Kidney (tissue), 13 donors: ENCODE measurements at regions not wholly inside any gene's neighbourhood (a gene's known extent, or its start where the extent isn't known, plus 50 kb on each side); places are given as distances from the start of the nearest gene placed in this dataset.

Experiments
- DNase-seq, 5 donors: peaks; one replicate each; pipeline ENCODE4 v3.0.0-alpha.2; 2013 to 2020
- FAIRE-seq: peaks from 2 replicates; lab custom pipeline; 2012; peaks lifted over from hg19 to GRCh38; lab: Jason Lieb, UNC
- H3K27ac ChIP-seq, 2 donors: one replicate each; pipeline ENCODE4 v1.7.0; 2013; ENCODE audit warnings: low read depth in 2 of 2, low read length in 2 of 2, inconsistent platforms in 1 of 2
- H3K27me3 ChIP-seq: one replicate; pipeline ENCODE4 v1.7.1; 2013; ENCODE audit warnings: low read length, inconsistent platforms; ENCODE audit not compliant: control insufficient read depth, insufficient read depth
- H3K36me3 ChIP-seq, 3 donors: one replicate each; pipeline versions ENCODE4 v1.7.0 to v1.7.1; 2013; ENCODE audit warnings: low read length in 3 of 3, control low read depth in 1 of 3, inconsistent platforms in 1 of 3; ENCODE audit not compliant: insufficient read depth in 3 of 3, control insufficient read depth in 2 of 3
- H3K4me1 ChIP-seq, 3 donors: one replicate each; pipeline versions ENCODE4 v1.7.0 to v1.7.1; 2013; ENCODE audit warnings: low read length in 3 of 3, inconsistent platforms in 1 of 3, low read depth in 1 of 3; ENCODE audit not compliant: control insufficient read depth in 2 of 3, insufficient read depth in 2 of 3
- H3K4me3 ChIP-seq, 3 donors: one replicate each; pipeline versions ENCODE4 v1.7.0 to v1.8.1; 2013; ENCODE audit warnings: low read length in 3 of 3, control low read depth in 1 of 3, inconsistent platforms in 1 of 3
- H3K9ac ChIP-seq, 3 donors: one replicate each; pipeline versions ENCODE4 v1.7.0 to v1.7.1; 2013; ENCODE audit warnings: low read length in 3 of 3, control low read depth in 1 of 3, inconsistent platforms in 1 of 3
- H3K9me3 ChIP-seq, 3 donors: one replicate each; pipeline versions ENCODE4 v1.7.0 to v1.7.1; 2013; ENCODE audit warnings: low read length in 3 of 3, control low read depth in 1 of 3, inconsistent platforms in 1 of 3; ENCODE audit not compliant: control insufficient read depth in 2 of 3, insufficient read depth in 1 of 3
- CTCF ChIP-seq: IDR thresholded peaks from 3 replicates; pipeline ENCODE4 v1.5.1; 2012; ENCODE audit warnings: mild to moderate bottlenecking, moderate library complexity, borderline replicate concordance; ENCODE audit not compliant: insufficient read depth; ENCODE audit errors: extremely low read depth
- intact Hi-C: fragments of 100-400 bp; cut with DNase I; formaldehyde crosslinking; loops from one replicate; pipeline ENCODE4 v1.11.1; 2022
- donor health status: control.
- donor health status: control.
- donor health status: control.
- donor health status: control.
- donor health status: control.
- donor health status: DM: yes; HTN: yes; CAD: no.
- donor health status: Normal renal cell carcinoma (clear cell type).

DNA sequence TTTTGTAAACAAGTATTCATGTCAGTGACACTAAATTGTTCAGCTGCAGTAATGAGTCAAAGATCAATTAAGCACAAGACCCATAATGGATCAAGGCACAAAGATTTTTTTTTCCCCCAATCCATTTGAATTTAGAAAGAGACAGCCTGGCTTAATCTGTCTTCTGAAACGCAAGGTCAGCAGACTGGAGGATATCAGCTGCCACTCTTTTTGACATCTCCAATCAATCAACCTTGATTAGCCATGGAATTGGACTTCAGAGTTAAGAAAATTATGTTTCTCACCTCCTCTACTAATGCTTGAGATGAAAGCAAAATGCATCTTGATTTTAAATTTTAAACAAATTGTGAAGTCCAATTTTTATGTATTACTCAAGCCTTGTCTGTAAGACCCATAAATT is 642.4 kb upstream of the STEAP1 start:
- FAIRE-seq (no peak), DNase-seq (no peak)
- no peak for TF ChIP-seq CTCF
- no peaks in the 10 kb centered on the region for H3K27me3 ChIP-seq
- H3K4me3 ChIP-seq: no peak overlapping the region
- H3K9ac ChIP-seq: no peak overlapping the region
- H3K9me3 ChIP-seq: peaks cover 0 to 7% (median 0%) of the 10 kb centered on the region in 3 donors
- no peaks in the 10 kb centered on the region for H3K4me1 ChIP-seq
- no peaks in the 10 kb centered on the region for H3K36me3 ChIP-seq
- intact Hi-C loops: no loop called here
- no peak overlapping the region for H3K27ac ChIP-seq

DNA sequence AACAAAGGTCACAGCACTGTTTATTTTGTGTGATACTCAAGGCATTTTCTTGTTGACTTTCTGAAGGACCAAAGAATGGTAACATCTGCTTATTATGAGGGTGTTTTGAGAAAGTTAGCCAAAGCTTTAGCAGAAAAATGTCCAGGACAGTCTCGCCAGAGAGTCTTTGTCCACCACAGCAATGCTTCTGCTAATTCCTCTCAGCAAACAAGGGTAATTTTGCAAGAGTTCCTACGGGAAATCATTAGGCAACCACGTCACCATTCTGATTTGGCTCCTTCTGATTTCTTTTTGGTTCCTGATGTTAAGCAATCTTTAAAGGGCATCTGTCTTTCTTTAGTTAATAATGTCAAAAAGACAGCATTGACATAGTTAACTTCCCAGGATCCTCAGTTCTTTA is 639.3 kb upstream of the STEAP1 start:
- Histone ChIP-seq H3K27ac (no peak overlapping the region), H3K9ac (no peak overlapping the region), H3K36me3 (no peaks in the 10 kb centered on the region), H3K4me3 (no peak overlapping the region), H3K27me3 (no peaks in the 10 kb centered on the region), H3K9me3 (peaks cover 0 to 7% (median 0%) of the 10 kb centered on the region in 3 donors), H3K4me1 (no peaks in the 10 kb centered on the region)
- DNase-seq (no peak), FAIRE-seq (no peak)
- no peak for TF ChIP-seq CTCF
- intact Hi-C loops: no loop called here

DNA sequence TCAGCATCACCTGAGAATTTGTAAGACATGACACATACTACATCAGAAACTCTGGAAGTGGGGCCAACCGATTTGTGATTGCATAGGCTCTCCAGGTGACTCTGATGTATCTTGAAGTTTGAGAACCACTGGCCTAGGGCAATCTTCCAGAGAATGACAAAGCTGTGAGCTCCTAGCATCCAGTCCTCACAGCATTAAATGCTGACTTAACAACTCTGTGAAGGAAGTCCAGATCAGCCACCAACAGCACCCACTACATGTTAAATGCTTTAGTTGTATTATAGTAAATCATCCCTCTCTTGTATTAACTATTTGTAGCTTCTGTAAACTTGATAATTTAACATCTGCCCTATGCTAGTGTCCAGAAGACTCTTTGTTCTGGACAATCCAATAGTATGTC is 636.5 kb upstream of the STEAP1 start:
- TF ChIP-seq CTCF: no peak
- intact Hi-C loops: no loop called here
- H3K27ac ChIP-seq: no peak overlapping the region

DNA sequence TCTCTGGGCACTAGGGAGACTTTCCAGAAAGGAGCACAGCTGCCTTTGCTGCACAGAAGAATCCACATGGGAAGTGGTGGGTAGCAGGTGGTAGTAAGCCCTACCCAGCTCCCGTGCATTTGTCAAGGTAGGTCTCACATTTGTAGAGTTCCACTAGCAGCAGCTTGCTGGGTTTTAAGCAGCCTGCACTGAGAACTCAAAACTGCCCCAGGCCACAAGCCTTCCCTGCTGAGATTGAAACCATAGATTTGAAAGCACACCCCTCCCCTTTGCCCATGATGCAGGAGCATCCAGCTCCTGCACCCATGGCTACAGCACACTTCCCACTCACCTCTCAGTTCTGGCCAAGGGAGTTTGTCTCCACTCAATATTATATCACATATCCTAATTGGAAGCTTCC is 604.5 kb upstream of the STEAP1 start:
- intact Hi-C loops: no loop called here
- Histone ChIP-seq H3K27ac (no peak overlapping the region), H3K4me1 (no peaks in the 10 kb centered on the region), H3K27me3 (no peaks in the 10 kb centered on the region), H3K9me3 (no peaks in the 10 kb centered on the region), H3K9ac (no peak overlapping the region), H3K36me3 (no peaks in the 10 kb centered on the region), H3K4me3 (no peak overlapping the region)
- no peak for DNase-seq
- no peak for FAIRE-seq
- no peak for TF ChIP-seq CTCF

More for the DNA sequence above, 636.5 kb upstream of the STEAP1 start:
- peaks cover 0 to 7% (median 0%) of the 10 kb centered on the region in 3 donors for H3K9me3 ChIP-seq
- no peaks in the 10 kb centered on the region for H3K4me1 ChIP-seq
- FAIRE-seq (no peak), DNase-seq (no peak)
- H3K9ac ChIP-seq: no peak overlapping the region
- H3K36me3 ChIP-seq: no peaks in the 10 kb centered on the region
- no peak overlapping the region for H3K4me3 ChIP-seq
- no peaks in the 10 kb centered on the region for H3K27me3 ChIP-seq
